OCI-LY1 (cell line): ENCODE measurements at regions not wholly inside any gene's neighbourhood (a gene's known extent, or its start where the extent isn't known, plus 50 kb on each side); places are given as distances from the start of the nearest gene placed in this dataset.

ENCODE experiments used
- H2AFZ ChIP-seq: fragments of 200-600 bp; sonication (generic), shearing (Covaris generic); 2 replicates; pipeline ENCODE4 v1.6.0; 2014; ENCODE audit warnings: antibody characterized with exemption, mild to moderate bottlenecking, low read length
- H3F3A ChIP-seq: fragments of 200-600 bp; sonication (generic), shearing (Covaris generic); 2 replicates; pipeline ENCODE4 v1.6.0; 2014; ENCODE audit warnings: mild to moderate bottlenecking, antibody characterized with exemption, low read length, moderate library complexity; ENCODE audit not compliant: insufficient read depth
- H3K27ac ChIP-seq: fragments of 200-600 bp; sonication (generic); 2 replicates; pipeline ENCODE4 v1.5.1; 2014; ENCODE audit warnings: low read length, mixed run types, mild to moderate bottlenecking, low read depth; ENCODE audit not compliant: poor library complexity, severe bottlenecking
- H3K27me3 ChIP-seq: fragments of 200-600 bp; sonication (generic); 2 replicates; pipeline ENCODE4 v1.6.0; 2014; ENCODE audit warnings: antibody characterized with exemption, mild to moderate bottlenecking, low read length, moderate library complexity; ENCODE audit not compliant: insufficient read depth
- H3K36me3 ChIP-seq: fragments of 200-600 bp; sonication (generic); 2 replicates; pipeline ENCODE4 v1.6.1; 2014; ENCODE audit warnings: mild to moderate bottlenecking, antibody characterized with exemption, low read length, moderate library complexity, mixed read lengths; ENCODE audit not compliant: insufficient read depth
- H3K4me1 ChIP-seq: fragments of 200-600 bp; sonication (generic); 2 replicates; pipeline ENCODE4 v1.5.1; 2014; ENCODE audit warnings: mild to moderate bottlenecking, low read length, moderate library complexity; ENCODE audit not compliant: insufficient read depth, severe bottlenecking
- H3K4me2 ChIP-seq: fragments of 200-600 bp; sonication (generic), shearing (Covaris generic); 2 replicates; pipeline ENCODE4 v1.6.1; 2014; ENCODE audit warnings: low read length
- H3K4me3 ChIP-seq: fragments of 200-600 bp; sonication (generic); 2 replicates; pipeline ENCODE4 v1.5.1; 2014; ENCODE audit warnings: low read length, low read depth, mild to moderate bottlenecking, mixed read lengths; ENCODE audit not compliant: poor library complexity, severe bottlenecking
- H3K79me2 ChIP-seq: fragments of 200-600 bp; shearing (Covaris generic); 2 replicates; pipeline ENCODE4 v1.6.1; 2016; ENCODE audit warnings: mixed run types, low read length, mixed read lengths; ENCODE audit not compliant: insufficient read depth
- H3K9ac ChIP-seq: fragments of 200-600 bp; sonication (generic), shearing (Covaris generic); 2 replicates; pipeline ENCODE4 v1.6.1; 2014; ENCODE audit warnings: mild to moderate bottlenecking, low read length, mixed read lengths
- H3K9me2 ChIP-seq: fragments of 200-600 bp; sonication (generic), shearing (Covaris generic); 2 replicates; pipeline ENCODE4 v1.6.1; 2014; ENCODE audit warnings: low read depth, mild to moderate bottlenecking, low read length, mixed read lengths
- H3K9me3 ChIP-seq: fragments of 200-600 bp; shearing (Covaris generic); 2 replicates; pipeline ENCODE4 v1.6.1; 2014; ENCODE audit warnings: low read length, mixed read lengths
- H4K20me1 ChIP-seq: fragments of 200-600 bp; sonication (generic), shearing (Covaris generic); 2 replicates; pipeline ENCODE4 v1.6.0; 2016; ENCODE audit warnings: mild to moderate bottlenecking, low read length; ENCODE audit not compliant: insufficient read depth
- CTCF ChIP-seq: fragments of 200-600 bp; sonication (generic), shearing (Covaris generic); IDR thresholded peaks from 2 replicates; pipeline ENCODE4 v1.5.1; 2017; ENCODE audit warnings: mild to moderate bottlenecking, antibody characterized with exemption, low read length, moderate library complexity, mixed read lengths
- EZH2 ChIP-seq: fragments of 200-600 bp; sonication (generic), shearing (Covaris generic); IDR thresholded peaks from 2 replicates; pipeline ENCODE4 v1.8.0; 2017; ENCODE audit warnings: borderline replicate concordance, mixed run types, mild to moderate bottlenecking, antibody characterized with exemption, low read length, moderate library complexity, mixed read lengths

GRCh38 chr4:106767991-106768390, 268.1 kb downstream of the DKK2 start:
- no peaks in the 10 kb centered on the region for H3F3A ChIP-seq
- TF ChIP-seq CTCF (no peak), EZH2 (no peak)
- no peak overlapping the region for H3K4me3 ChIP-seq
- H4K20me1 ChIP-seq = no peaks in the 10 kb centered on the region
- no peaks in the 10 kb centered on the region for H3K27me3 ChIP-seq
- H3K27ac ChIP-seq = no peak overlapping the region
- no peak overlapping the region for H2AFZ ChIP-seq
- no peak overlapping the region for H3K9ac ChIP-seq
- H3K36me3 ChIP-seq = no peaks in the 10 kb centered on the region
- H3K4me1 ChIP-seq = no peaks in the 10 kb centered on the region
- H3K9me2 ChIP-seq = no peaks in the 10 kb centered on the region
- no peaks in the 10 kb centered on the region for H3K79me2 ChIP-seq
- no peak overlapping the region for H3K4me2 ChIP-seq
- no peaks in the 10 kb centered on the region for H3K9me3 ChIP-seq

- Histone ChIP-seq H3K4me2 (no peak overlapping the region), H3K9me3 (no peaks in the 10 kb centered on the region), H3K4me3 (no peak overlapping the region), H3K9me2 (no peaks in the 10 kb centered on the region), H4K20me1 (no peaks in the 10 kb centered on the region), H3K9ac (no peak overlapping the region), H3K4me1 (no peaks in the 10 kb centered on the region), H2AFZ (no peak overlapping the region), H3K79me2 (no peaks in the 10 kb centered on the region), H3K27me3 (no peaks in the 10 kb centered on the region), H3K36me3 (no peaks in the 10 kb centered on the region), H3F3A (no peaks in the 10 kb centered on the region), H3K27ac (no peak overlapping the region)
- no peak for TF ChIP-seq EZH2
- TF ChIP-seq CTCF = no peak
These were observed 269.6 kb downstream of the DKK2 start for GRCh38 chr4:106766519-106766918.

DNA sequence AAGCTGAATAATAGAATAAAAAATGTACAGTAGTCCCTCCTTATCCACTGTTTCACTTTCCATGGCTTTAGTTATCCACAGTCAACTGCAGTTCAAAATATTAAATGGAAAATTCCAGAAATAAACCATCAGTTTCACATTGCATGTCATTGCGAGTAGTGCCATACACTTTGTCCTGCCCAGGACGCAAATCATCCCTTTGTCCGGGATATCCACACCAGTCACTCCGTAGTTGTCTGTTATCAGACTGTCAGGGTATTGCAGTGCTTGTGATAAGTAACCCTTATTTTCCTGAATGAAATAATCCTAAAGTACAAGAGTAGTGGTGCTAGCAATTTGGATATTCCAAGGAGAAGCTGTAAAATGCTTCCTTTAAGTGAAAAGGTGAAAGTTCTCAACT, 271.3 kb downstream of the DKK2 start:
- Histone ChIP-seq H3F3A (no peaks in the 10 kb centered on the region), H3K27ac (no peak overlapping the region), H3K36me3 (no peaks in the 10 kb centered on the region), H3K9me2 (no peaks in the 10 kb centered on the region), H3K4me2 (no peak overlapping the region), H3K4me3 (no peak overlapping the region), H3K27me3 (no peaks in the 10 kb centered on the region), H3K9ac (no peak overlapping the region), H3K4me1 (no peaks in the 10 kb centered on the region), H3K9me3 (no peaks in the 10 kb centered on the region), H4K20me1 (no peaks in the 10 kb centered on the region), H3K79me2 (no peaks in the 10 kb centered on the region), H2AFZ (no peak overlapping the region)
- no peak for TF ChIP-seq CTCF
- no peak for TF ChIP-seq EZH2
